Ectodermal cell (in vitro differentiated cells): ENCODE measurements at regions not wholly inside any gene's neighbourhood (a gene's known extent, or its start where the extent isn't known, plus 50 kb on each side); places are given as distances from the start of the nearest gene placed in this dataset.
A peak's percentile ranks its signal among the peaks of the same experiment; 100 is the strongest.

Experiments
- H3K27ac ChIP-seq: 2 replicates; pipeline ENCODE4 v1.7.0; 2013; ENCODE audit warnings: mild to moderate bottlenecking, low read depth, low read length; ENCODE audit not compliant: insufficient read depth, poor library complexity, severe bottlenecking
- H3K27me3 ChIP-seq: 2 replicates; pipeline ENCODE4 v1.7.0; 2013; ENCODE audit warnings: mild to moderate bottlenecking, low read length; ENCODE audit not compliant: insufficient read depth, control insufficient read depth, poor library complexity, severe bottlenecking
- H3K36me3 ChIP-seq: one replicate; pipeline ENCODE4 v1.7.0; 2013; ENCODE audit warnings: low read length; ENCODE audit not compliant: control insufficient read depth, insufficient read depth
- H3K4me1 ChIP-seq: one replicate; pipeline ENCODE4 v1.7.0; 2013; ENCODE audit warnings: low read length; ENCODE audit not compliant: control insufficient read depth, insufficient read depth
- H3K4me3 ChIP-seq: 2 replicates; pipeline ENCODE4 v1.7.0; 2013; ENCODE audit warnings: low read depth, low read length, control low read depth; ENCODE audit not compliant: insufficient read depth
- H3K9me3 ChIP-seq: 2 replicates; pipeline ENCODE4 v1.7.0; 2013; ENCODE audit warnings: mild to moderate bottlenecking, low read length, moderate library complexity; ENCODE audit not compliant: control insufficient read depth
- WGBS, 2 experiments: methylation state at CpG; one replicate each; pipeline ENCODE4 v1.1.7; 2013; ENCODE audit warnings: missing lambda C conversion rate in 2 of 2; 5-methylcytosine and 5-hydroxymethylcytosine counted together

GRCh38 chr9:23526806-23527205, 299.2 kb downstream of the ELAVL2 start:
- Histone ChIP-seq H3K27ac (no peak overlapping the region), H3K9me3 (no peaks in the 10 kb centered on the region), H3K27me3 (no peaks in the 10 kb centered on the region), H3K4me3 (no peak overlapping the region), H3K36me3 (no peaks in the 10 kb centered on the region), H3K4me1 (no peaks in the 10 kb centered on the region)

DNA sequence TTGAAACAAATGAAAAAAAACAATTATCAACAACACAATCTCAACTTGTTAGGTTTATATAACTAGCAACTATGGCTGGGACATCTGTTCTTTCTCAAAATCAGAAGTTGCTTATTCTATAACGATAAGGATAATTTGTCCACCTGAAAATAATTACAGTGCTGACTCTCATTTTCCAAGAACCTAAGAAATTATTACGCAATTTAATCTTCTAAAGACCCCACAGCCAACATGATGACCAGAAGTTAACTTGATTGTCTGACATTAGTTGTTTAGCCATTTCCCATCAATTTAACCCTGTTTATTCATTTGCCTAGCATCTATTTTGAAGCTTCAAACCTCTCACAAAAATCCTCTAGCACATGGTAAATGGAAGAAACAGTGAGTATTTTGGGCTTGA, 293.8 kb downstream of the ELAVL2 start:
- Histone ChIP-seq H3K36me3 (no peaks in the 10 kb centered on the region), H3K27me3 (no peaks in the 10 kb centered on the region), H3K4me3 (no peak overlapping the region), H3K27ac (no peak overlapping the region), H3K4me1 (peaks cover 3% of the 10 kb centered on the region), H3K9me3 (no peaks in the 10 kb centered on the region)
- 95 to 100% methylated on average over 2 of the region's 2 CpGs for WGBS, 2 experiments

DNA sequence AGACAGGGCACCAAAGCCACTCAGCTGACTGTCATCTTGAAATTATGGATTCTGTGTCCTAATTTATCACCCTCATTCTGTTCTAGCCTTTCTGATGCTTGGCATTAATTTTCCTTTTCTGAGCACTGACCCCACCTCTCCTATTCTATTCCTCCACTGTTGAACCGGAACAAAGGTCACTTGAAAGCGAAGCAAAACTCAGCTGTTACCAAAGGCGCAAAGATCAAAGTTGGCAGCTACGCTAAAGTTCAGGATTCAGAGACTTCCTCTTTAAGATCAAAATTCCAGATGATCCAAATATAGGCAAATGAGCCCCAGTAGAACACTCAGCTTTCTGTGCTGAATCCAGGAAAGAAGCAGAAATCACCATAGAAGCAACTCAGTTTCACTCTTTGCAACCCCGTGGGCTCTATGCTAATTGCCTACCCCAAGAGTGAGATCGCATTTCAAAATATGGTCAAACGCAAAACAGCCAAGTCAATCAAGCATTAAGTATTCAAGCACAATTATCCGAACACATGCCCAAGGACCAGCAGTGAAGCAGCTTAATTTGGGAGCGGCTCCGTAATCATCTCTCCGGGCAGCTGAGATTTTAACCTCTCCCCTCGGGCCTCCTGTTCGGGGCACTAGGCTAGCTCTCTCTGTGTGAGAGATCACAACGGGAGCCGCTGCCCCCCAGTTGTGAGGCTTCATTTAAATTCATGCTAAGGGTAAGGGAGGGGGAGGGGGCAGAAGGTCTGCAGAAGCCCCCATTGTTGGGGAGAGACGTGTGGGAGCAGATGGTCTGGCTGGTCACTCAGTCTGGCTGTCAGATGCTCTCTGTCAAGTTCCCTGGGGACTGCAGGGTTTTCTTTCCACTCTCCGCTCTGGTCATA, 288.6 kb downstream of the ELAVL2 start:
- WGBS, 2 experiments, result 9 to 12% methylated on average over 17 of the region's 17 CpGs
- Histone ChIP-seq H3K27ac (peak overlapping the region; percentile 76), H3K4me3 (peak overlapping the region; percentile 19), H3K9me3 (no peaks in the 10 kb centered on the region), H3K4me1 (peaks cover 20% of the 10 kb centered on the region), H3K36me3 (no peaks in the 10 kb centered on the region), H3K27me3 (no peaks in the 10 kb centered on the region)

DNA sequence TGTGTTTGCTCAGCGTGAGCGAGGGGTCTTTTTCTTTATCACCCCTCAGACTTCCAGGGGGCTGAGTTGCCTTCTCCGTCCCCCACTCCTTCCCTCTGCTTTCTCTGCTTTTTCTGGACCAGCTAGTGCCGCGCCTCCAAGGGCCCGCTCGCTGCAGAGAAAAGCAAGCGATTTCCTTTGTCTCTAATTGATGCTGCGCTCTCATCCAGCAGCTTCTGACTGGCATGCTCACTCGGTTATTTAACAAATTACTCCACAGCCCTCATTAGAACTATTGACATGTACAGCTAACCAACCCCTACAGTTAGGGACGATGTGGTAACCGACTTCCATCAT, 288.0 kb downstream of the ELAVL2 start:
- H3K36me3 ChIP-seq, result no peaks in the 10 kb centered on the region
- peaks cover 20% of the 10 kb centered on the region for H3K4me1 ChIP-seq
- H3K27me3 ChIP-seq, result no peaks in the 10 kb centered on the region
- WGBS, 2 experiments, result 6 to 9% methylated on average over 12 of the region's 12 CpGs
- no peaks in the 10 kb centered on the region for H3K9me3 ChIP-seq
- peak overlapping the region; percentile 76 for H3K27ac ChIP-seq
- peak overlapping the region; percentile 19 for H3K4me3 ChIP-seq

GRCh38 chr9:23538461-23539003, 287.5 kb downstream of the ELAVL2 start:
- 77 to 81% methylated on average over 3 to 4 of the region's 4 CpGs for WGBS, 2 experiments
- H3K4me1 ChIP-seq, result peaks cover 20% of the 10 kb centered on the region
- H3K27me3 ChIP-seq, result no peaks in the 10 kb centered on the region
- no peaks in the 10 kb centered on the region for H3K9me3 ChIP-seq
- no peak overlapping the region for H3K4me3 ChIP-seq
- no peaks in the 10 kb centered on the region for H3K36me3 ChIP-seq
- peak overlapping the region; percentile 76 for H3K27ac ChIP-seq

- Histone ChIP-seq H3K27me3 (no peaks in the 10 kb centered on the region), H3K27ac (no peak overlapping the region), H3K4me1 (peaks cover 20% of the 10 kb centered on the region), H3K36me3 (no peaks in the 10 kb centered on the region), H3K4me3 (no peak overlapping the region), H3K9me3 (no peaks in the 10 kb centered on the region)
- 62 to 74% methylated on average over 1 of the region's 1 CpG for WGBS, 2 experiments
Observed at GRCh38 chr9:23539311-23539710, 286.7 kb downstream of the ELAVL2 start.

DNA sequence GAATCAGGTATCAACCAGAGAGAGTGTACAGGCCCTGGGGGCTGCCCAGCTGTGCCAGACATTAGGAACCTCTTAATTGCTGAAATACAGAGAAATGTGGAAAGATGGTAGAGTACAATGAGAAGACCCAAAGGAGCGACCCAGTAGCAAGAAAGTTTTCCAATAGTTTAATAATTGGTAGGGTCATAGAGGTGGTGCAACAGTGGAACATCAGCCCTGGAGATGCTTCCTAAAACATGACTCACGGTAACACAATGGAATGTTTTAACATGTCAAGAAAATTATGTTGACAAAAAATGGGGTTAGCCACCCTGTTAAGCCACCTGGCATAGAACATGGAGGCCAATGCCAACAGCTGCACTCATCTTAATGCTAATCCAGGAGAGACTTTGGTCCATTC, 284.1 kb downstream of the ELAVL2 start:
- Histone ChIP-seq H3K4me3 (no peak overlapping the region), H3K9me3 (no peaks in the 10 kb centered on the region), H3K27me3 (no peaks in the 10 kb centered on the region), H3K36me3 (no peaks in the 10 kb centered on the region), H3K27ac (no peak overlapping the region), H3K4me1 (peaks cover 20% of the 10 kb centered on the region)
- 94% methylated on average over 2 of the region's 2 CpGs for WGBS, 2 experiments

DNA sequence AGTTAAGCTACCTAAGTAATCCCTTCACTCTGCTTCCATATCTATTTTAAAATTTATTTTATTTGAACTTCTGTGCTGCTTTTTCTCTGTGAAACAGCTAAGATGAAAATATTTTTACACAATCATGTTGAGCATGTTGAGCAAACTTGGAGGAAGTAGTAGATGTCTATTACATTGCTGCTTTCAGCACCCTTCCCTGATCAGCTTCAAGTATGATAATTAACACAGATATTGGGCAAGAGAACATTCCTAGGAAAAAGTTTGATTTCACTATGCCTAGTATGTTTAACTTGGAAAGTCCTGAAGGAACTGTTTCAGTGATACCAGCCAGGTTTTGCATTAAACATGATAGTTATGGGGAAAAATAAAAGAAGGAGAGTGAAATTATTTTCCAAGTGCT, 283.6 kb downstream of the ELAVL2 start:
- H3K9me3 ChIP-seq, result no peaks in the 10 kb centered on the region
- no peak overlapping the region for H3K4me3 ChIP-seq
- H3K27ac ChIP-seq, result no peak overlapping the region
- no peaks in the 10 kb centered on the region for H3K36me3 ChIP-seq
- peaks cover 16% of the 10 kb centered on the region for H3K4me1 ChIP-seq
- no peaks in the 10 kb centered on the region for H3K27me3 ChIP-seq

GRCh38 chr9:23542927-23543326, 283.1 kb downstream of the ELAVL2 start:
- Histone ChIP-seq H3K4me1 (peaks cover 13% of the 10 kb centered on the region), H3K36me3 (no peaks in the 10 kb centered on the region), H3K27ac (no peak overlapping the region), H3K4me3 (no peak overlapping the region), H3K27me3 (no peaks in the 10 kb centered on the region), H3K9me3 (no peaks in the 10 kb centered on the region)
- 86% methylated on average over 1 of the region's 1 CpG; no CpG with 5 or more reads in 1 of the 2 experiments for WGBS, 2 experiments

GRCh38 chr9:23543419-23543818, 282.6 kb downstream of the ELAVL2 start:
- WGBS, 2 experiments, result 71 to 74% methylated on average over 3 of the region's 3 CpGs
- peaks cover 8% of the 10 kb centered on the region for H3K4me1 ChIP-seq
- no peak overlapping the region for H3K4me3 ChIP-seq
- H3K27me3 ChIP-seq, result no peaks in the 10 kb centered on the region
- H3K36me3 ChIP-seq, result no peaks in the 10 kb centered on the region
- H3K27ac ChIP-seq, result no peak overlapping the region
- no peaks in the 10 kb centered on the region for H3K9me3 ChIP-seq
